ENCODE measurements at regions not wholly inside any gene's neighbourhood (a gene's known extent, or its start where the extent isn't known, plus 50 kb on each side); places are given as distances from the start of the nearest gene placed in this dataset.

GRCh38 chr12:129966146-129966995 lies 62.5 kb upstream of the TMEM132D start:
- Histone ChIP-seq H3K4me1 (no peaks in the 10 kb centered on the region), H3K4me3 (no peak overlapping the region), H3K36me3 (no peaks in the 10 kb centered on the region), H3K9me3 (no peaks in the 10 kb centered on the region), H3K27me3 (no peaks in the 10 kb centered on the region), H3K27ac (no peak overlapping the region)
- TF ChIP-seq, protein P1, sequence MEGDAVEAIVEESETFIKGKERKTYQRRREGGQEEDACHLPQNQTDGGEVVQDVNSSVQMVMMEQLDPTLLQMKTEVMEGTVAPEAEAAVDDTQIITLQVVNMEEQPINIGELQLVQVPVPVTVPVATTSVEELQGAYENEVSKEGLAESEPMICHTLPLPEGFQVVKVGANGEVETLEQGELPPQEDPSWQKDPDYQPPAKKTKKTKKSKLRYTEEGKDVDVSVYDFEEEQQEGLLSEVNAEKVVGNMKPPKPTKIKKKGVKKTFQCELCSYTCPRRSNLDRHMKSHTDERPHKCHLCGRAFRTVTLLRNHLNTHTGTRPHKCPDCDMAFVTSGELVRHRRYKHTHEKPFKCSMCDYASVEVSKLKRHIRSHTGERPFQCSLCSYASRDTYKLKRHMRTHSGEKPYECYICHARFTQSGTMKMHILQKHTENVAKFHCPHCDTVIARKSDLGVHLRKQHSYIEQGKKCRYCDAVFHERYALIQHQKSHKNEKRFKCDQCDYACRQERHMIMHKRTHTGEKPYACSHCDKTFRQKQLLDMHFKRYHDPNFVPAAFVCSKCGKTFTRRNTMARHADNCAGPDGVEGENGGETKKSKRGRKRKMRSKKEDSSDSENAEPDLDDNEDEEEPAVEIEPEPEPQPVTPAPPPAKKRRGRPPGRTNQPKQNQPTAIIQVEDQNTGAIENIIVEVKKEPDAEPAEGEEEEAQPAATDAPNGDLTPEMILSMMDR (IDR thresholded peaks at IDR 0.05), result no peak
- no peak for TF ChIP-seq POLR2A (IDR thresholded peaks at IDR 0.05)
- TF ChIP-seq POLR2AphosphoS5 (IDR thresholded peaks at IDR 0.05), result no peak
- no peak for DNase-seq (ENCODE audit: low spot score in 2 of 2)
- intact Hi-C loops (cut with DNase I; ENCODE audit: low total_unique reads), result no loop called here

GRCh38 chr12:129971721-129972120 lies 67.9 kb upstream of the TMEM132D start:
- H3K27ac ChIP-seq, result no peak overlapping the region
- no peak for DNase-seq (ENCODE audit: low spot score in 2 of 2)
- intact Hi-C loops (cut with DNase I; ENCODE audit: low total_unique reads), result no loop called here
- no peaks in the 10 kb centered on the region for H3K9me3 ChIP-seq
- H3K4me3 ChIP-seq, result no peak overlapping the region
- H3K27me3 ChIP-seq, result no peaks in the 10 kb centered on the region
- TF ChIP-seq POLR2AphosphoS5 (IDR thresholded peaks at IDR 0.05) (no peak), POLR2A (IDR thresholded peaks at IDR 0.05) (no peak)
- TF ChIP-seq, protein P1 (IDR thresholded peaks at IDR 0.05), result no peak
- no peaks in the 10 kb centered on the region for H3K4me1 ChIP-seq
- H3K36me3 ChIP-seq, result no peaks in the 10 kb centered on the region

- H3K36me3 ChIP-seq, result no peaks in the 10 kb centered on the region
- H3K4me3 ChIP-seq, result no peak overlapping the region
- no peak for DNase-seq (ENCODE audit: low spot score in 2 of 2)
- H3K4me1 ChIP-seq, result no peaks in the 10 kb centered on the region
- TF ChIP-seq, protein P1 (IDR thresholded peaks at IDR 0.05), result no peak
- no peak for TF ChIP-seq POLR2AphosphoS5 (IDR thresholded peaks at IDR 0.05)
- TF ChIP-seq POLR2A (IDR thresholded peaks at IDR 0.05), result no peak
- no peaks in the 10 kb centered on the region for H3K9me3 ChIP-seq
- intact Hi-C loops (cut with DNase I; ENCODE audit: low total_unique reads), result no loop called here
- no peaks in the 10 kb centered on the region for H3K27me3 ChIP-seq
- no peak overlapping the region for H3K27ac ChIP-seq
Observed at GRCh38 chr12:129973236-129973961, 69.6 kb upstream of the TMEM132D start.

DNA sequence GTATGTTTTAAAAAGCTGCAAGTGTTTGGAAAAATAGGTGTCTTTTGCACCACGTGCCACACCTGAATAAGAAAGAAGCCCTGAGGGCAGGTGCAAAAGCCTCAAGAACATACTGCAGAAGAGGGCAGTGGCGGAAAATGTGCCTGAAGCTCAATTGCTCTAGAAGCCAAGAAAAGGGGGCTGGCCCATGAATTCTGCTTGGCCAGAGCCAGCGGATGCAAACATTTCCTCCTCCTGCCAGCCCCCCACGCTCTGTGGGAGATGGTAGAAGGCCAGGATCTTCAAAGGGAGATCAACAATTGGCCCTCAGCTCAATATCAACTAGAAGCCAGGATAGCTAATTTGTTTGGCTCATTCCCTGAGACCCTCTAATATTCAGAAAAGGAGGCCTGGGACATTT lies 80.3 kb upstream of the TMEM132D start:
- Histone ChIP-seq H3K4me1 (no peaks in the 10 kb centered on the region), H3K9me3 (no peaks in the 10 kb centered on the region), H3K27ac (no peak overlapping the region), H3K4me3 (no peak overlapping the region), H3K27me3 (peaks cover 0 to 11% of the 10 kb centered on the region in 2 donors), H3K36me3 (no peaks in the 10 kb centered on the region)
- DNase-seq (ENCODE audit: low spot score in 2 of 2), result no peak
- TF ChIP-seq POLR2A (IDR thresholded peaks at IDR 0.05) (no peak), POLR2AphosphoS5 (IDR thresholded peaks at IDR 0.05) (no peak)
- TF ChIP-seq, protein P1 (IDR thresholded peaks at IDR 0.05), result no peak
- intact Hi-C loops (cut with DNase I; ENCODE audit: low total_unique reads), result no loop called here

DNA sequence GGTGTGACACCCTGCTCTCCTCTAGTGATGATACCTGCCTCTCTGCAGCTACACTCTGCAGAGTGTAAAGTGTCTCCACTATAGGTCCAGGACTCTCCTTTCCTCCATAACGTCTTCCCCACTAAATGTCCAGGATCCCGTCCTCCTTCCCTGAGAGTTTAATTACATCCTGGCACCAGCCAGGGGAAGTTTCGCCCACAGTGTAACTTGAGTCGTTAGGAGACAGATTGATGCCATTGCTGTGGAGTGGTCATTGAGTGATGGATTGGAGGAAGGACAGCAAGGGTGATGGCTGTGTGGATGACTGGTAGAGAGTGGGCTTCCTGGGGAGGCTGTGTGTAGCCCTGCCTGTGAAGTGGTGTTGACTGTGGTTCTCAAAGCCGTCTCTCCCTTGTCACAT lies 84.0 kb upstream of the TMEM132D start:
- no peaks in the 10 kb centered on the region for H3K4me1 ChIP-seq
- H3K27ac ChIP-seq, result no peak overlapping the region
- no peak for DNase-seq (ENCODE audit: low spot score in 2 of 2)
- intact Hi-C loops (cut with DNase I; ENCODE audit: low total_unique reads), result no loop called here
- H3K27me3 ChIP-seq, result peaks cover 0 to 11% of the 10 kb centered on the region in 2 donors
- TF ChIP-seq POLR2A (IDR thresholded peaks at IDR 0.05) (no peak), POLR2AphosphoS5 (IDR thresholded peaks at IDR 0.05) (no peak)
- TF ChIP-seq, protein P1 (IDR thresholded peaks at IDR 0.05), result no peak
- no peak overlapping the region for H3K4me3 ChIP-seq
- no peaks in the 10 kb centered on the region for H3K36me3 ChIP-seq
- H3K9me3 ChIP-seq, result no peaks in the 10 kb centered on the region
